Activated CD8-positive, alpha-beta T cell treated with anti-CD3 and anti-CD28 coated beads for 36 hours (primary cell): ENCODE measurements at regions not wholly inside any gene's neighbourhood (a gene's known extent, or its start where the extent isn't known, plus 50 kb on each side); places are given as distances from the start of the nearest gene placed in this dataset.

ENCODE experiments used
- ATAC-seq: fragments of 200-7000 bp; cut with Tn5 transposase; one replicate; pipeline ENCODE4 v1.10.0; 2021; ENCODE audit warnings: mild to moderate bottlenecking, moderate library complexity
- CTCF ChIA-PET: fragments of 350-600 bp; sonication (Branson Sonifier 250); formaldehyde crosslinking; loops from one replicate; lab custom pipeline; 2021; ENCODE audit warnings: antibody characterized with exemption; lab: Charles Lee
- POLR2A ChIA-PET: fragments of 350-600 bp; sonication (Branson Sonifier 250); formaldehyde crosslinking; loops from one replicate; lab custom pipeline; 2021; ENCODE audit warnings: antibody characterized with exemption; lab: Charles Lee
- DNase-seq: peaks from one replicate; pipeline ENCODE4 v3.0.0-alpha.2; 2020
- H3K27ac Mint-ChIP-seq: one replicate; pipeline ENCODE4 v1.8.0; 2021; ENCODE audit warnings: mild to moderate bottlenecking, mixed read lengths
- H3K27me3 Mint-ChIP-seq: one replicate; pipeline ENCODE4 v1.8.0; 2021; ENCODE audit warnings: mixed read lengths
- H3K36me3 Mint-ChIP-seq: one replicate; pipeline ENCODE4 v1.8.0; 2021; ENCODE audit warnings: low read depth, mixed read lengths
- H3K4me1 Mint-ChIP-seq: one replicate; pipeline ENCODE4 v1.8.0; 2021; ENCODE audit warnings: low read depth, mixed read lengths
- H3K4me3 Mint-ChIP-seq: one replicate; pipeline ENCODE4 v1.8.0; 2021; ENCODE audit warnings: mild to moderate bottlenecking, moderate library complexity, mixed read lengths
- H3K9me3 Mint-ChIP-seq: one replicate; pipeline ENCODE4 v1.8.0; 2021; ENCODE audit warnings: mixed read lengths
- CTCF ChIP-seq: fragments of 200-600 bp; IDR thresholded peaks from one replicate; pipeline ENCODE4 v1.8.0; 2022; ENCODE audit warnings: antibody characterized with exemption, mild to moderate bottlenecking
- intact Hi-C: fragments of 100-400 bp; cut with micrococcal nuclease; formaldehyde crosslinking; loops from one replicate; pipeline ENCODE4 v1.10.0; 2022

GRCh38 chr1:106278716-106279115 is 777.8 kb upstream of the PRMT6 start:
- no peak overlapping the region for H3K27ac Mint-ChIP-seq
- H3K4me3 Mint-ChIP-seq = no peak overlapping the region
- DNase-seq (no peak), ATAC-seq (no peak)
- no peaks in the 10 kb centered on the region for H3K36me3 Mint-ChIP-seq
- no peaks in the 10 kb centered on the region for H3K4me1 Mint-ChIP-seq
- peaks cover 4% of the 10 kb centered on the region for H3K9me3 Mint-ChIP-seq
- intact Hi-C loops = no loop called here
- no peaks in the 10 kb centered on the region for H3K27me3 Mint-ChIP-seq
- ChIA-PET CTCF (no interaction called here), POLR2A (interaction anchor here (0.6 kb wide), 1 partner anchor 643 kb away, joined by 3 read pairs; no protein-coding TSS in a partner anchor)
- no peak for TF ChIP-seq CTCF

DNA sequence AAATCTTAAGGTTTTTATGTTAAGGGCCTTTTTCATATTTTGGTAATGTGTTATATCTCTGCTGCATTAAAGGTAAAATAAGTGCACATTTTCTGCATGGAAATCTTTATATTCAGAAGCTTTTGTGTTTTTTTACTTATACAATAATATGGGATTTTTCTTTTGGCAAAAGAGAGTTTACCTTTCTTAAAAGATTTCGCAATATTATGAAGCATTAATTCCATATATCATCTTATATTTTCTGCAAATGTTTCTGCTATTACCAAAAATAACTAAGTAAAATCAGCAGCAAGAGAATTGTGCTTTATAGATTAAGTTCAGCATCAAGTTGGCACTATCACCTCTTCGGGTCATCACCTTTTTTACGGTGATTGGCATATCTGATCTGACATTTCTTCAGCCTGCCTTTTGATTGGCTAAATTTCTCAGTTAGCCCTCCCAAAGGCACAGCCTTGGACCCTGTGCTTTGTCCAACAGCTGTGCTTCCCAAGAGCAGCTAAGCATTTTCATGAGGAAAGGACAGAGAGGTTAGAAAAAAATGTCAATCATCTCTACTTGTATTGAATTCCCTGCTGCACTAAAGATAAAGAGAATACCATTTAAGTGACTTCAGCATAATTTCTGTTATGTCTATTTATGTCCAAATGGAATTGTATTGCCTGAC is 767.1 kb upstream of the PRMT6 start:
- DNase-seq (no peak), ATAC-seq (no peak)
- no peaks in the 10 kb centered on the region for H3K36me3 Mint-ChIP-seq

GRCh38 chr1:106290805-106291501 is 765.5 kb upstream of the PRMT6 start:
- no peak overlapping the region for H3K27ac Mint-ChIP-seq
- no peak for ATAC-seq
- intact Hi-C loops = no loop called here
- TF ChIP-seq CTCF = no peak
- POLR2A ChIA-PET = no interaction called here
- H3K9me3 Mint-ChIP-seq = peaks cover 11% of the 10 kb centered on the region
- H3K4me3 Mint-ChIP-seq = no peak overlapping the region
- CTCF ChIA-PET = no interaction called here
- DNase-seq = no peak
- no peaks in the 10 kb centered on the region for H3K4me1 Mint-ChIP-seq
- H3K36me3 Mint-ChIP-seq = no peaks in the 10 kb centered on the region
- no peaks in the 10 kb centered on the region for H3K27me3 Mint-ChIP-seq

More for the DNA sequence above, 767.1 kb upstream of the PRMT6 start:
- TF ChIP-seq CTCF = no peak
- CTCF ChIA-PET = no interaction called here
- no peaks in the 10 kb centered on the region for H3K4me1 Mint-ChIP-seq
- H3K4me3 Mint-ChIP-seq = no peak overlapping the region
- POLR2A ChIA-PET = no interaction called here
- no peaks in the 10 kb centered on the region for H3K27me3 Mint-ChIP-seq
- intact Hi-C loops = no loop called here
- no peak overlapping the region for H3K27ac Mint-ChIP-seq
- peaks cover 9% of the 10 kb centered on the region for H3K9me3 Mint-ChIP-seq

DNA sequence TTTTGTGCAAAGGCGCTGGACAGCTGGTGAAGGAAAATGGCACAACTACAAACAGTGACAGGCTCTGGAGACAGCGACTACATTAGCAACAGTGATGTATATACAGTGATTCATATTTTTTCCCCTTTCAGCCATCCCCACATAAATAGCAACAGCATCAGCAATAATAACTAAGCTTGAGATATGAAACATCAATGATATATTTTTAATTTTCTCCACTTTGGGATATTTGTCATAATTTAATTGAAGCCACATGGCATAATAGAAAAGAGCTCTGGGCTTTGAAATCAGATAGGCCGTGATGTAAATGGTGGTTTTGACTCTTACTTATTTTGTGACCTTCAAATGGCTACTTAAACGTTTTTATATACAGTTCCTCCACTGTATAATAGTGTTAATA is 764.3 kb upstream of the PRMT6 start:
- DNase-seq = no peak

More for the DNA sequence above, 764.3 kb upstream of the PRMT6 start:
- no peak for TF ChIP-seq CTCF
- Mint-ChIP-seq H3K27ac (no peak overlapping the region), H3K4me3 (no peak overlapping the region), H3K4me1 (no peaks in the 10 kb centered on the region), H3K36me3 (no peaks in the 10 kb centered on the region), H3K9me3 (peaks cover 7% of the 10 kb centered on the region), H3K27me3 (no peaks in the 10 kb centered on the region)
- intact Hi-C loops = no loop called here
- POLR2A ChIA-PET = no interaction called here
- ATAC-seq = no peak
- CTCF ChIA-PET = no interaction called here
